DND-41 (cell line): ENCODE measurements at regions not wholly inside any gene's neighbourhood (a gene's known extent, or its start where the extent isn't known, plus 50 kb on each side); places are given as distances from the start of the nearest gene placed in this dataset.

Experiments
- ATAC-seq: fragments of 200-7000 bp; cut with Tn5 transposase; 3 replicates; pipeline ENCODE4 v1.9.1; 2021; ENCODE audit warnings: low read depth; ENCODE audit not compliant: insufficient read depth
- DNase-seq: peaks from one replicate; pipeline ENCODE4 v3.0.0-alpha.2; 2020
- H2AFZ ChIP-seq: 2 replicates; pipeline ENCODE4 v1.6.0; 2012; ENCODE audit warnings: low read depth, low read length
- H3K27ac ChIP-seq: 2 replicates; pipeline ENCODE4 v1.5.1; 2012; ENCODE audit warnings: low read length, inconsistent platforms
- H3K27me3 ChIP-seq: fragments of 200-600 bp; sonication (generic); 2 replicates; pipeline ENCODE4 v1.6.0; 2012; ENCODE audit warnings: low read length, mild to moderate bottlenecking, inconsistent platforms; ENCODE audit not compliant: insufficient read depth, poor library complexity
- H3K36me3 ChIP-seq: 2 replicates; pipeline ENCODE4 v1.5.1; 2012; ENCODE audit warnings: low read length, inconsistent platforms; ENCODE audit not compliant: insufficient read depth
- H3K4me1 ChIP-seq: 2 replicates; pipeline ENCODE4 v1.5.1; 2012; ENCODE audit warnings: mild to moderate bottlenecking, low read length; ENCODE audit not compliant: insufficient read depth
- H3K4me2 ChIP-seq: 2 replicates; pipeline ENCODE4 v1.6.0; 2012; ENCODE audit warnings: mild to moderate bottlenecking, moderate library complexity, low read length, inconsistent platforms; ENCODE audit not compliant: insufficient read depth
- H3K4me3 ChIP-seq, 2 experiments: fragments of 200-600 bp in 1 of 2; shearing (Covaris generic) in 1 of 2; 2 replicates each; pipeline ENCODE4 v1.5.1; 2012 to 2016; ENCODE audit warnings: inconsistent platforms in 2 of 2, low read length in 2 of 2, mild to moderate bottlenecking in 2 of 2, low read depth in 1 of 2, moderate library complexity in 1 of 2
- H3K79me2 ChIP-seq: 2 replicates; pipeline ENCODE4 v1.6.0; 2012; ENCODE audit warnings: low read length, inconsistent platforms; ENCODE audit not compliant: insufficient read depth
- H3K9ac ChIP-seq: 2 replicates; pipeline ENCODE4 v1.6.0; 2012; ENCODE audit warnings: low read depth, mild to moderate bottlenecking, inconsistent platforms, low read length, moderate library complexity
- H3K9me3 ChIP-seq: 2 replicates; pipeline ENCODE4 v1.5.1; 2012; ENCODE audit warnings: low read length, moderate library complexity, mild to moderate bottlenecking, inconsistent platforms; ENCODE audit not compliant: insufficient read depth, severe bottlenecking
- H4K20me1 ChIP-seq: 2 replicates; pipeline ENCODE4 v1.6.0; 2012; ENCODE audit warnings: low read length; ENCODE audit not compliant: insufficient read depth
- CTCF ChIP-seq: IDR thresholded peaks from 2 replicates; pipeline ENCODE4 v1.5.1; 2012; ENCODE audit warnings: borderline replicate concordance, low read length, moderate library complexity, mild to moderate bottlenecking; ENCODE audit not compliant: poor library complexity, severe bottlenecking; ENCODE audit errors: extremely low read depth
- EZH2 ChIP-seq: IDR thresholded peaks from 3 replicates; pipeline ENCODE4 v1.6.1; 2012; ENCODE audit warnings: borderline replicate concordance, low read depth, mild to moderate bottlenecking, moderate library complexity, low read length, inconsistent platforms; ENCODE audit not compliant: severe bottlenecking

- Histone ChIP-seq H3K27ac (no peak overlapping the region), H3K9ac (no peak overlapping the region), H3K4me1 (no peaks in the 10 kb centered on the region), H3K4me3 (no peak overlapping the region), H4K20me1 (no peaks in the 10 kb centered on the region), H3K9me3 (no peaks in the 10 kb centered on the region), H3K79me2 (no peaks in the 10 kb centered on the region), H3K36me3 (no peaks in the 10 kb centered on the region), H2AFZ (no peak overlapping the region), H3K4me2 (no peak overlapping the region), H3K27me3 (no peaks in the 10 kb centered on the region)
- no peak for TF ChIP-seq CTCF
- TF ChIP-seq EZH2, result no peak
- DNase-seq (no peak), ATAC-seq (no peak)
Measured at GRCh38 chr10:29048506-29048905, 240.4 kb upstream of the LYZL1 start.

GRCh38 chr10:29050081-29050480 lies 238.8 kb upstream of the LYZL1 start:
- H3K9me3 ChIP-seq, result no peaks in the 10 kb centered on the region
- H3K4me3 ChIP-seq, result no peak overlapping the region
- H2AFZ ChIP-seq, result no peak overlapping the region
- H3K36me3 ChIP-seq, result no peaks in the 10 kb centered on the region
- H3K27me3 ChIP-seq, result no peaks in the 10 kb centered on the region
- no peak for ATAC-seq
- no peak for TF ChIP-seq CTCF
- TF ChIP-seq EZH2, result no peak
- no peak for DNase-seq
- H3K9ac ChIP-seq, result no peak overlapping the region
- H3K4me2 ChIP-seq, result no peak overlapping the region
- H3K79me2 ChIP-seq, result no peaks in the 10 kb centered on the region
- no peak overlapping the region for H3K27ac ChIP-seq
- no peaks in the 10 kb centered on the region for H4K20me1 ChIP-seq
- H3K4me1 ChIP-seq, result no peaks in the 10 kb centered on the region

GRCh38 chr10:29055101-29055500 lies 233.8 kb upstream of the LYZL1 start:
- H3K27ac ChIP-seq, result no peak overlapping the region
- ATAC-seq, result no peak
- H3K9me3 ChIP-seq, result no peaks in the 10 kb centered on the region
- no peaks in the 10 kb centered on the region for H3K36me3 ChIP-seq
- no peak overlapping the region for H3K4me2 ChIP-seq
- TF ChIP-seq EZH2 (no peak), CTCF (no peak)
- no peak overlapping the region for H3K4me3 ChIP-seq
- no peak overlapping the region for H2AFZ ChIP-seq
- H4K20me1 ChIP-seq, result no peaks in the 10 kb centered on the region
- no peaks in the 10 kb centered on the region for H3K79me2 ChIP-seq
- no peaks in the 10 kb centered on the region for H3K4me1 ChIP-seq
- no peaks in the 10 kb centered on the region for H3K27me3 ChIP-seq
- no peak for DNase-seq
- no peak overlapping the region for H3K9ac ChIP-seq

GRCh38 chr10:29056729-29057128 lies 232.1 kb upstream of the LYZL1 start:
- TF ChIP-seq CTCF, result no peak
- no peak for TF ChIP-seq EZH2
- H3K36me3 ChIP-seq, result no peaks in the 10 kb centered on the region
- H3K4me3 ChIP-seq, result no peak overlapping the region
- DNase-seq (no peak), ATAC-seq (no peak)
- no peak overlapping the region for H3K4me2 ChIP-seq
- no peaks in the 10 kb centered on the region for H4K20me1 ChIP-seq
- no peaks in the 10 kb centered on the region for H3K27me3 ChIP-seq
- H2AFZ ChIP-seq, result no peak overlapping the region
- no peak overlapping the region for H3K9ac ChIP-seq
- no peaks in the 10 kb centered on the region for H3K4me1 ChIP-seq
- H3K9me3 ChIP-seq, result no peaks in the 10 kb centered on the region
- H3K79me2 ChIP-seq, result no peaks in the 10 kb centered on the region
- H3K27ac ChIP-seq, result no peak overlapping the region
